ENCODE measurements at regions not wholly inside any gene's neighbourhood (a gene's known extent, or its start where the extent isn't known, plus 50 kb on each side); places are given as distances from the start of the nearest gene placed in this dataset.

DNA sequence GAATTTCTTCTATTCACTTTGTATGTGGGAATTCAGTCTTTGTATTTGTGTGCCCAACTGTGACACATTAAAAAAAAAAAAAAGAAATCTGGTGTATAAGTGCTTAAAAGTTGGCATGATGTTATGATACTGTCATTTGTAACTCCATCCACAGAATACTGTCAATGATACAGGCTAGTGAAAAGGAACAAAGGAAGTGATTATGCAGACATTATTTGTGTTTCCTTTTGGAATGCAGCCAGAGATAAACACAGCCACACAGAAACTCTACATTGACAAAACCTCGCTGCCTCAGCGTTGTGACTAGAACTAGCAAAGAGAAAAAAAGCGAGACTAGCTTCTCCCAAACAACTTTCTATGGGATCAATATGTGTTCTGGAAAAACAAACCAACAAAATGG is 519.2 kb upstream of the AGTR1 start:
- peaks cover 0 to 14% (median 0%) of the 10 kb centered on the region in 4 donors for H3K4me1 ChIP-seq
- no peak overlapping the region for H3K27ac ChIP-seq
- H3K4me3 ChIP-seq = no peak overlapping the region
- WGBS, 2 donors = 33 to 46% methylated on average over 3 of the region's 3 CpGs
- no peak for DNase-seq (ENCODE audit: low spot score in 2 of 2)
- H3K9me3 ChIP-seq = no peaks in the 10 kb centered on the region
- H3K36me3 ChIP-seq = no peaks in the 10 kb centered on the region
- TF ChIP-seq, protein P1, sequence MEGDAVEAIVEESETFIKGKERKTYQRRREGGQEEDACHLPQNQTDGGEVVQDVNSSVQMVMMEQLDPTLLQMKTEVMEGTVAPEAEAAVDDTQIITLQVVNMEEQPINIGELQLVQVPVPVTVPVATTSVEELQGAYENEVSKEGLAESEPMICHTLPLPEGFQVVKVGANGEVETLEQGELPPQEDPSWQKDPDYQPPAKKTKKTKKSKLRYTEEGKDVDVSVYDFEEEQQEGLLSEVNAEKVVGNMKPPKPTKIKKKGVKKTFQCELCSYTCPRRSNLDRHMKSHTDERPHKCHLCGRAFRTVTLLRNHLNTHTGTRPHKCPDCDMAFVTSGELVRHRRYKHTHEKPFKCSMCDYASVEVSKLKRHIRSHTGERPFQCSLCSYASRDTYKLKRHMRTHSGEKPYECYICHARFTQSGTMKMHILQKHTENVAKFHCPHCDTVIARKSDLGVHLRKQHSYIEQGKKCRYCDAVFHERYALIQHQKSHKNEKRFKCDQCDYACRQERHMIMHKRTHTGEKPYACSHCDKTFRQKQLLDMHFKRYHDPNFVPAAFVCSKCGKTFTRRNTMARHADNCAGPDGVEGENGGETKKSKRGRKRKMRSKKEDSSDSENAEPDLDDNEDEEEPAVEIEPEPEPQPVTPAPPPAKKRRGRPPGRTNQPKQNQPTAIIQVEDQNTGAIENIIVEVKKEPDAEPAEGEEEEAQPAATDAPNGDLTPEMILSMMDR (IDR thresholded peaks at IDR 0.05) = no peak
- TF ChIP-seq EP300 (IDR thresholded peaks at IDR 0.05) = no peak
- no peak for TF ChIP-seq POLR2A (IDR thresholded peaks at IDR 0.05)
- no peaks in the 10 kb centered on the region for H3K27me3 ChIP-seq

DNA sequence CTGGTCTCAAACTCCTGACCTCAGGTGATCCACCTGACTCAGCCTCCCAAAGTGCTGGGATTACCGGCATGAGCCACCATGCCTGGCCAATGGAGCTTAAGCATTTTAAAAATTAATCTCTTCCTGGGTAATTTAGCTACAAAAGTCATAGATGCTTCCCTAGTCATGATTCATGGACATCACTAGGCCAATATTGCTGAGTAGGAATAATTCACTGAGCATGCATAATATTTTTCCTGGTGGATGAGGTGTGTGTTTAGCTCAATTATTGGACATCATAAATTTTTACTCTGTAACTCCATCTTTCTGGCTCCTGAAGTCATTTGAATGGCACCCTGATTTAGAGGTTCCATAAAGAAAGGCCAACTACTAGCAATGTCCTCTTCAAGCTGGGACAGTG is 512.9 kb upstream of the AGTR1 start:
- no peak overlapping the region for H3K4me3 ChIP-seq
- 100% methylated on average over 1 of the region's 1 CpG for WGBS, 2 donors
- H3K27ac ChIP-seq = no peak overlapping the region
- DNase-seq (ENCODE audit: low spot score in 2 of 2) = no peak
- no peaks in the 10 kb centered on the region for H3K4me1 ChIP-seq
- TF ChIP-seq EP300 (IDR thresholded peaks at IDR 0.05) = no peak
- no peaks in the 10 kb centered on the region for H3K9me3 ChIP-seq
- H3K36me3 ChIP-seq = no peaks in the 10 kb centered on the region
- no peaks in the 10 kb centered on the region for H3K27me3 ChIP-seq

DNA sequence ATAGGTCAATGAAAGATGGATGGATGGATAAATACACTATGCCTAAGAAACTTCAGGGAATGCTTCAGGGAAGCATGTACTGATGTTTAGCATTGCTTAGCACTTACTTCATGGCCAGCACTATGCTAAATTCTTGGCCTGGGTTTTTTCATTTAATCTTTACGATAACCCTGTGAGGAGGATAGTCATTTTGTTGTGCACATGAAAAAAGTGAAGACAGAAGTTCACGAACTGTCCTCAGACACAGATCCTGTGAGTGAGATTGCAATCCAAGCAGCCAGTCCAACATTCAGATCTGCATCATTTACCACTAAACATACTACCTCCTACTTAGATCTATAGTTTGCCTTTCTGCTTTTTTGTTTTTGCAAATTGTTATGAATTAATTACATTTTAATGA is 510.8 kb upstream of the AGTR1 start:
- no peaks in the 10 kb centered on the region for H3K36me3 ChIP-seq
- no peak for DNase-seq (ENCODE audit: low spot score in 2 of 2)
- no peaks in the 10 kb centered on the region for H3K27me3 ChIP-seq
- TF ChIP-seq EP300 (IDR thresholded peaks at IDR 0.05) = no peak
- TF ChIP-seq, protein P1 (IDR thresholded peaks at IDR 0.05) = no peak
- no peak for TF ChIP-seq POLR2A (IDR thresholded peaks at IDR 0.05)
- WGBS, 2 donors = 79 to 83% methylated on average over 2 of the region's 2 CpGs
- H3K4me3 ChIP-seq = no peak overlapping the region
- H3K4me1 ChIP-seq = peaks cover 0 to 7% (median 0%) of the 10 kb centered on the region in 4 donors
- H3K27ac ChIP-seq = no peak overlapping the region
- H3K9me3 ChIP-seq = no peaks in the 10 kb centered on the region

DNA sequence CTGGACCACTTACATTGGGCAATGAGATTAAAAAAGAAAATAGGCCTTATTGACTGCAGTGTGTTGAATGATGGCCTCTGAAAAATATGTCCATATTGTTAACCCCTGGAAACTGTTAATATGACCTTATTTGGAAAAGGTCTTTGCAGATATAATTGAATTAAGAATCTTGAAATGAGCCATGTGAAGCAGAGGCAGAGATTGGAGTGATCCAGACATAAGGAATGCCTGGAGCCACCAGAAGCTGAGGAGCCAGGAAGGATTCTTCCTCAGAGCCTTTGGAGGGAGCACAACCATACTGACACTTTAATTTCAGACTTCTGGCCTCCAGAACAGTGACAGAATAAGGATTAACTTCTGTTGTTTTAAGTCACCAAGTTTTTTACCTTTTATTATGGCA is 510.4 kb upstream of the AGTR1 start:
- Histone ChIP-seq H3K36me3 (no peaks in the 10 kb centered on the region), H3K9me3 (no peaks in the 10 kb centered on the region), H3K27ac (no peak overlapping the region), H3K4me3 (no peak overlapping the region), H3K27me3 (no peaks in the 10 kb centered on the region), H3K4me1 (peaks cover 0 to 7% (median 0%) of the 10 kb centered on the region in 4 donors)
- TF ChIP-seq POLR2A (IDR thresholded peaks at IDR 0.05) (no peak), EP300 (IDR thresholded peaks at IDR 0.05) (no peak)
- TF ChIP-seq, protein P1 (IDR thresholded peaks at IDR 0.05) = no peak
- no peak for DNase-seq (ENCODE audit: low spot score in 2 of 2)

DNA sequence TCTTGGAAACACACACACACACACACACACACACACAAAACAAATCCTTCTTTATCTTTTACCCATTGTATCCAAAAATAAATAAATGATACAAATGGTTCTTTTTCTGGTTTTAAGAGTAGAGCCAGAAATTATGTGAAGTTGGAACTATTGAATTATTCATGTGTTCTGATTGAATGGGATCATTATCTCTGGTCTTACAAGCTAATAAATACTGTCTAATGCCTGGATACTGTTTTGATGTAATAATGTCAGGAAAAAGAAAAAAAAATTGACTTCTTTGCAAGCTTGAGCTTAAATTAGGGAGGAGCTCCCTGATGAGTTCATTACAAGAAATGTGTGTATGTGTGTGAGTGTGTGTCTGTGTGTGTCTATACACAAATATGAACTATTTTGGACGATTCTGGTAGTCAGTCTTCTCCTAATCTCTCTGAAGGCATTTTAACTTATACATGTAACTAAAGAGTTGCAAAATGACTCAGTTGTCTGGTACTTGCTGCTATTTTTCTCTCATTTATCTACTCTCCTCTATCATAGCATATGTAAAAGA is 507.2 kb upstream of the AGTR1 start:
- Histone ChIP-seq H3K27ac (no peak overlapping the region), H3K27me3 (no peaks in the 10 kb centered on the region), H3K36me3 (no peaks in the 10 kb centered on the region), H3K9me3 (no peaks in the 10 kb centered on the region), H3K4me3 (no peak overlapping the region), H3K4me1 (peaks cover 0 to 7% (median 0%) of the 10 kb centered on the region in 4 donors)
- DNase-seq (ENCODE audit: low spot score in 2 of 2) = no peak
- TF ChIP-seq EP300 (IDR thresholded peaks at IDR 0.05) (no peak), POLR2A (IDR thresholded peaks at IDR 0.05) (no peak)
- WGBS, 2 donors = 33 to 34% methylated on average over 1 of the region's 1 CpG

DNA sequence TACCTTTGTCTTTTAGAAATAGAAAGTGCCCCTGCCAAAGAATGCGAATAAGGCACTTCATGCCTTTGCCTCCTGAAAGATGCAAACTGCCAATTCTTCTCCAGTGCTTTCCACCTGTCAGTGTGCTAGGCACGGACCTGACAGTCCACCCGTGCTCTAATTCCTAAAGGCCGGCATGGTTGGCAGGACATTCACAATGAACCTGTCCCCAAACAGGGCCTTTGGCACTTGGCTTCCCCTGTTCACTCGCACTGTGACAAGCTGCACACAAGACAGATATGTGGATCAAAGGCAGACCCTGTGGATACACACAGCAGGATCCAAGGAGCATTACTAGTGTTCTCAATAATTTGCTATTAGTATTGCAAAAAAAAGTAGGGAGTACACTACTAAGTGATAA is 505.7 kb upstream of the AGTR1 start:
- peaks cover 0 to 7% (median 0%) of the 10 kb centered on the region in 4 donors for H3K4me1 ChIP-seq
- H3K27ac ChIP-seq = no peak overlapping the region
- no peaks in the 10 kb centered on the region for H3K36me3 ChIP-seq
- no peak for DNase-seq (ENCODE audit: low spot score in 2 of 2)
- H3K9me3 ChIP-seq = no peaks in the 10 kb centered on the region
- H3K27me3 ChIP-seq = no peaks in the 10 kb centered on the region
- TF ChIP-seq, protein P1 (IDR thresholded peaks at IDR 0.05) = no peak
- TF ChIP-seq EP300 (IDR thresholded peaks at IDR 0.05) = no peak
- TF ChIP-seq POLR2A (IDR thresholded peaks at IDR 0.05) = no peak
- 87 to 94% methylated on average over 5 of the region's 5 CpGs for WGBS, 2 donors
- H3K4me3 ChIP-seq = no peak overlapping the region
